ENCODE measurements at regions not wholly inside any gene's neighbourhood (a gene's known extent, or its start where the extent isn't known, plus 50 kb on each side); places are given as distances from the start of the nearest gene placed in this dataset.

- DNase-seq = no peak
Measured at GRCh38 chr5:74070766-74071165, 444.8 kb downstream of the ARHGEF28 start.

- no peak for DNase-seq
Measured at GRCh38 chr5:74069741-74070140, 443.7 kb downstream of the ARHGEF28 start.

- DNase-seq = no peak
Measured at GRCh38 chr5:74067748-74068541, 441.9 kb downstream of the ARHGEF28 start.

GRCh38 chr5:74064911-74065310 lies 438.9 kb downstream of the ARHGEF28 start:
- no peak for DNase-seq

GRCh38 chr5:74064225-74064624 lies 438.2 kb downstream of the ARHGEF28 start:
- DNase-seq = no peak

GRCh38 chr5:74063821-74064220 lies 437.8 kb downstream of the ARHGEF28 start:
- no peak for DNase-seq

GRCh38 chr5:74063346-74063745 lies 437.4 kb downstream of the ARHGEF28 start:
- DNase-seq = no peak

GRCh38 chr5:74061292-74061691 lies 435.3 kb downstream of the ARHGEF28 start:
- DNase-seq = no peak

- DNase-seq = no peak
Measured at GRCh38 chr5:74059706-74060105, 433.7 kb downstream of the ARHGEF28 start.

GRCh38 chr5:74056789-74057164 lies 430.8 kb downstream of the ARHGEF28 start:
- no peak for DNase-seq

- no peak for DNase-seq
Measured at GRCh38 chr5:74056107-74056788, 430.3 kb downstream of the ARHGEF28 start.

- no peak for DNase-seq
Measured at GRCh38 chr5:74055486-74056106, 429.6 kb downstream of the ARHGEF28 start.

- no peak for DNase-seq
Measured at GRCh38 chr5:74054641-74055421, 428.8 kb downstream of the ARHGEF28 start.

GRCh38 chr5:74054139-74054538 lies 428.1 kb downstream of the ARHGEF28 start:
- DNase-seq = no peak

GRCh38 chr5:74052441-74053221 lies 426.6 kb downstream of the ARHGEF28 start:
- DNase-seq = no peak

- no peak for DNase-seq
Measured at GRCh38 chr5:74051076-74051475, 425.1 kb downstream of the ARHGEF28 start.

- no peak for DNase-seq
Measured at GRCh38 chr5:74044936-74045335, 418.9 kb downstream of the ARHGEF28 start.

GRCh38 chr5:74042959-74043358 lies 417.0 kb downstream of the ARHGEF28 start:
- no peak for DNase-seq

- no peak for DNase-seq
Measured at GRCh38 chr5:74042559-74042958, 416.6 kb downstream of the ARHGEF28 start.

- no peak for DNase-seq
Measured at GRCh38 chr5:74041913-74042312, 415.9 kb downstream of the ARHGEF28 start.

- no peak for DNase-seq
Measured at GRCh38 chr5:74040811-74041491, 415.0 kb downstream of the ARHGEF28 start.

GRCh38 chr5:74040065-74040551 lies 414.1 kb downstream of the ARHGEF28 start:
- no peak for DNase-seq

Measured in activated effector memory CD4-positive, alpha-beta T cell treated with Interleukin-2 at 50 U/mL for 16 hours (primary cell).